Fibroblast of peridontal ligament (primary cell): ENCODE measurements at regions not wholly inside any gene's neighbourhood (a gene's known extent, or its start where the extent isn't known, plus 50 kb on each side); places are given as distances from the start of the nearest gene placed in this dataset.

Experiments used
- DNase-seq: peaks from one replicate; pipeline ENCODE4 v3.0.0-alpha.2; 2010; ENCODE audit errors: extremely low read depth

DNA sequence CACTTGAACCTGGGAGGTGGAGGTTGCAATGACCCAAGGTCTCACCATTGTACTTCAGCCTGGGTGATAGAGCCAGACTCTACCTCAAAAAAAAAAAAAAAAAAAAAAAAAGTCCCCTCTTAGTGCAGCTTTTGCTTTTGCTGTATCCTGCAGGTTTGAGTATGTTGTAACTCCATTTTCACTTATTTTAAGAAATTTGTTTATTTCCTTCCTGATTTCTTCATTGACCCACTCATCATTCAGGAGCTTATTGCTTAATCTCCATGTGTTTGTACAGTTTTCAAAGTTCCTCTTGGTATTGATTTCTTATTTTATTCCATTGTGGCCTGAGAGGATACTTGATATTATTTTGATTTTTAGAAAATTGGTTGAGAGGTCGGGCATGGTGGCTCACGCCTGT lies 50.9 kb upstream of the AK4 start:
- DNase-seq, result no peak
